HuH-7.5 (cell line): ENCODE measurements at regions not wholly inside any gene's neighbourhood (a gene's known extent, or its start where the extent isn't known, plus 50 kb on each side); places are given as distances from the start of the nearest gene placed in this dataset.

Experiments
- DNase-seq: peaks from one replicate; pipeline ENCODE4 v3.0.0; 2011; ENCODE audit warnings: low spot score

DNA sequence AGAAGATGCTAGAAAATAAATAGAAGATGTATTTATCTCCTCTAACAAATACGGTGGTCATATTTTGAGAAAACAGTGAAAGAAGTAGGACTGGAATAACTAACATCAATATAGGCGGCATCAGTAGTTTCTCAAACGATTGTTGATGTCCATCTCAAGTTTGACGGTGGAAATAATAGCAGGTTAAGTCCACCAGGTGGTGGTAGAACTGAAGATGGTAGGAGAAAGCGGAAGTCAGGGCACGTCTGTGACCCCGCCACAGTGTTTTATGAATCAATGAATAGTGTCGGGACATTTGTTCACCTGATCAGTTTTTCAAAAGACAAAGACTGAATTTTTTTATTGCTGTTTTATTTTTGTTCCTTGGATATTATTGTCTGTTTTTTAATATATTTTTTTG lies 706.4 kb upstream of the SLC10A2 start:
- DNase-seq: no peak

DNA sequence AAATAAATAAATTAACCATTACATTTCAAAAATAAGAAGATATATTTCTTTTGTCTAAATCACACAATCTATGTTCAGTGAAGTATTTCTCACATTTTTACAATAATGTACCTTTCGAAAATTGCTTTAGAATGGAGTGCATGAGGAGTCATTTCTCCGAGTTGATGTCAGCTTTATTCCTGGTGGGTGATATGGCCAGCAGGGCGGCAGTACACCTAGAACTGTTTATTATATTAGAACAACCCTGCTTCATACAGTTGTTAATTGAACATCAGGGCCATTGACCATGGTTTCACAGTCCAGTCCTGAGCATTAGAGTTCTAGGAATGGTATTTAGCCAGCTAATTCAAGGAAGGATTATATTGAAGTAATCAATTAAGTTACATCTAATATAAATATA lies 696.3 kb upstream of the SLC10A2 start:
- no peak for DNase-seq

DNA sequence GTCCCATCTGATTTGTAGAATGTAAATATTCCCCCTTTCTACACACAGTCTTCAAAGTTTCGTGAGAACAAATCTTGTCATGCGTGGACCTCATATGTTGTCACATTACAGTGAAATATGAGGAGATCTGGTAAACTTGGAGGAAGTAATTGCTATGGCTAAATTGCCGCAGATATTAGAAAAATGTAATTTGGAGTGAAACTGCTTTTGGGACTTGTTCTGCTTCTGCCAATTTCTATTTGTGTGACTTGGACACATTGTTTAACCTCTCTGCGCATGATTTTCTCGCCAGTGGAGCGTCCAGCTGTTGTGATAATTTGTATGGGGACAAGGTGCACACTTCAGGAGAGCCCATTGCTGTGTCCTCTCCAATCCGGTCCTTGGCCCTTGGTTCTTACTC lies 693.1 kb upstream of the SLC10A2 start:
- no peak for DNase-seq

GRCh38 chr13:103758222-103758621 lies 692.0 kb upstream of the SLC10A2 start:
- no peak for DNase-seq

GRCh38 chr13:103757361-103757760 lies 691.1 kb upstream of the SLC10A2 start:
- no peak for DNase-seq

DNA sequence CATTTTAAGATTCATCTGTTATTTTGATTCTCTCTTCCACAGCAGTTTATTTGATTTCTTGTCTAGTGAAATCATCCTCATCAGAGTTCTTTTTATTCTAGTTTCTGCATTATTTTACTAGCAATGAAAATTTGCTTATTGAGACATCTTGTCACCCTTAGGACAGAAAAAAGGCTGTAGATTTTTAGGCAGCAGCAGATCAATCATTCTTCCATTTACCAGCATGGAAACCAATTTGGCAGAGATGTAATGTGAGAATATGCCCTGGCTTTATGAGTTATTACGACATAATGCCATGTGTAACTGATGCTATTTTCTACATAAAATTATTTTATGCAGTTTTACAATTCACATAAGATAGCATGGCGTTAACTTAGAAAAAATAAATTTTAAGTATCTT lies 688.6 kb upstream of the SLC10A2 start:
- no peak for DNase-seq

- DNase-seq: no peak
Measured at GRCh38 chr13:103734837-103735236, 668.6 kb upstream of the SLC10A2 start.

GRCh38 chr13:103731959-103732358 lies 665.7 kb upstream of the SLC10A2 start:
- DNase-seq: no peak

DNA sequence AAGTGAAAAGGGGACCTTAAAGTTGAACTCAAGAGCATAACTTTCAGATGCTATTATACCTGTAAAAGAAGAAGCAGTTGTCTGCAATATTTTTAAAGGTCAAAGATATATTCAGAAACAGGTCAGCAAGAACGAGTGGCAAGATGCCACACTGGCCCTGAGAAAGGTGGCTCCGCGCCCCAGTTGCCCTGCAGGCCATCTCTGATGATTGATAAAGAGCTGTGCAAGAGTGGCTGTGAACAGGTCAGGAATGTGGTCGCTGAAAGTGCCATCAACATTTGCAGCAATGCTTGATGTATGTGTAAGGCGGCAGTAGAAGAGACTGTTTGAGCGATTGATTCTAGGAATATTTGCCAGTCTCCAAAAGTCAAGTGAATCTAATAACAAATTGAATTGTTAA lies 664.2 kb upstream of the SLC10A2 start:
- no peak for DNase-seq

- DNase-seq: no peak
Measured at GRCh38 chr13:103726808-103727207, 660.6 kb upstream of the SLC10A2 start.

DNA sequence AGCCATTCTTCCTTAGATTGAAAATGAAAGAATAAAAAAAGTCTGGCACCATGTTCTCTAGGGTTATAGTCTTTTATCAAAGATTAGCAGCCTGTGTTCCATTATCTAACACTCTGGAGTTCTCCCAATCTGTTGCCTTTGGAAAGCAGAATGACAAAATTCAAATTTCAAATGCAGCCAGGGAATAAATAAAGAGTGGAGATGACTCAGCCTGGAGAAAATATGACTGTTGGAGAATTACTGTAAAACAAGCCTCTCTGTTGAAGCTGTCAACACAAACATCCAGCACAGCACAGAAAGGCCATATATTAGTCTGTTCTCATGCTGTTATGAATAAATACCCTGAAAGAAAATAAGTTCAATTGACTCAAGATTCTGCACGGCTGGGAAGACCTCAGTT lies 650.5 kb upstream of the SLC10A2 start:
- DNase-seq: no peak

DNA sequence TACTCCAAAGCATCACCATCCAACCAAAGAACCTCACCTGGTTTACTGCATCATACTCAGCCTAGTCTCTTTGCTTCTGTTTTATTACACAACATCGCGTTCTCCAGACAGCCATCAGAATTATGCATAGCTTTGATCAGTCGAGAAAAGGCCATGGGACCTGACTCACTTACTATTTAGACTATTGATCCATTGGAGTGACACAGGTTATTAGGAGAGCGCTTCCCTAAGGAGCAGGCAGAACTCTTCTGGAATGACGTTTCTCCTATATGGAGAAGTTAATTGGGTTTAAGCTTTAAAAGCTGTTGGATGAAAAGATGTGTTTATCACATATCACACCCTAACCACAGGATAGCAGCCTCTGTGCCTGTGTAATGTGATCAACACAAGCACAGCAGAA lies 649.1 kb upstream of the SLC10A2 start:
- DNase-seq: no peak

- no peak for DNase-seq
Measured at GRCh38 chr13:103703246-103703645, 637.0 kb upstream of the SLC10A2 start.

GRCh38 chr13:103698000-103698399 lies 631.8 kb upstream of the SLC10A2 start:
- DNase-seq: no peak

GRCh38 chr13:103695320-103695719 lies 629.1 kb upstream of the SLC10A2 start:
- DNase-seq: no peak

DNA sequence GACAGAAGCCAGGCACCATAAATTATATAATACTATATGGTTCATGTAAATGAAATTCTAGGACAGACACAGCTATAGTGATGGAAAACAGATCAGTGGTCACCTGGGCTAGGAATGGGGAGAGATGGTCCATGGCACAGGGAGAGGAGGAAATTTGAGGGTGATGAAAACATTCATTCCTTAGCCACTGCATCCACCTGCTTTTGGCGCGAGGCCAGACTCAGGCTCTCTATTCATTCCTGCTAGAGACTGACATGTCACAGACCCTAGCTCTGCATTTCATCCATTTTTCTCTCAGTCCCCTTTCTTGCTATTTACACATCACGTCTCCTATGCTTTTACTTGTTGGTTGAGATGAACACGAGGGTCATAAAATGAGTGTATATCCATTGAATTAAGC lies 628.3 kb upstream of the SLC10A2 start:
- DNase-seq: no peak

- DNase-seq: no peak
Measured at GRCh38 chr13:103694033-103694432, 627.8 kb upstream of the SLC10A2 start.

- no peak for DNase-seq
Measured at GRCh38 chr13:103692442-103692841, 626.2 kb upstream of the SLC10A2 start.

GRCh38 chr13:103676329-103676728 lies 610.1 kb upstream of the SLC10A2 start:
- no peak for DNase-seq

DNA sequence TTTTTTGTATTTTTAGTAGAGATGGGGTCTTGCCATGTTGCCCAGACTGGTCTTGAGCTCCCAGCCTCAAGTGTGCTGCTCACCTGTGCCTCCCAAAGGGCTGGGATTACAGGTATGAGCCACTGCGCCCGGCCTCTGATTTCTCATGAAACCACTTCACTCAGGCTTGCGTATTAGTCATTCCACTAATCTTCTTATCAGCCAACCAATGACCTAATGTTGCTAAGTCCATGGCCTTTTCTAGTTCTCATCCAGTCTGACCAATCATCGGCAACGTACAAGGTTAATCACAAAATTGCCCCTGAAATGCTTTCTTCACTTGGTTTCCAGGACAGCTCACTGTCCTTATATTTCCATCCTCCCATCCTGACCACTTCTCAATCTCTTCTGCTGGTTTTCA lies 605.3 kb upstream of the SLC10A2 start:
- DNase-seq: no peak

DNA sequence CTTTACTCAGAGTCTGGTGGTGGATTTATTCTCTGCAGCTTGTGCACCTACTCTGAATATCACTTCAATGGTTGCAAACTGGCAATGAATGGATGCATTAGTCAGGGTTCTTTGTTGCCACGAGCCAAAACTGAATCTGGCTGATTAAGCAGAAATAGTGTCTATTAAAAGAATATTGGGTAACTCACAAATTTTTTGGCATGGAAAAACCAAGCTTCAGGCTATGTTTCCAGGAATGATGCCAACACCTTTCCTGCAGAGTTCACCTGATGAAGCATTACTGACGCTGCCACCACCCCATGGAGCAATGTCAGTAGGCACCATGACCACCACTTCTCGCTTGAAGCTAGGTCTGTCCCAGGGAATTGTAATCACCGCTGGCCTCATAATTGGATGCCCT lies 597.8 kb upstream of the SLC10A2 start:
- DNase-seq: no peak

DNA sequence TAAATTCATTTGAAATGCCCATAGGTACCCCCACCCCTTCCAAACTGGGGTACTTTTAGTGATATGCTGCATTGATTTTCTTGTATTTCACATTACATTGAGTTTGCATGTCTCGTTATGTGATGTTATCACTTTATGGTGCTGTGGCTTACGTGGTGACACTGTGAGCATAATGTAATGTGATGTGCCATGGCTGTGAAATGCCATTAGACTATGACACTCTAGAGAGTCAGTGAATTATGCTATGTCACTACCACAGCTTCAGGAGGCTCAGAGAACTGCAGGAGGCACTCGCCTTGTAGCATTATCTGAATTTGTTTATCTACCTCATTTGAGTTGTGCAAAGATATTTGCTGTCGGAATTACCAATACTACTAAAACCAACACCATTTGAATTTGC lies 590.1 kb upstream of the SLC10A2 start:
- no peak for DNase-seq

GRCh38 chr13:103640606-103641005 lies 574.4 kb upstream of the SLC10A2 start:
- no peak for DNase-seq

DNA sequence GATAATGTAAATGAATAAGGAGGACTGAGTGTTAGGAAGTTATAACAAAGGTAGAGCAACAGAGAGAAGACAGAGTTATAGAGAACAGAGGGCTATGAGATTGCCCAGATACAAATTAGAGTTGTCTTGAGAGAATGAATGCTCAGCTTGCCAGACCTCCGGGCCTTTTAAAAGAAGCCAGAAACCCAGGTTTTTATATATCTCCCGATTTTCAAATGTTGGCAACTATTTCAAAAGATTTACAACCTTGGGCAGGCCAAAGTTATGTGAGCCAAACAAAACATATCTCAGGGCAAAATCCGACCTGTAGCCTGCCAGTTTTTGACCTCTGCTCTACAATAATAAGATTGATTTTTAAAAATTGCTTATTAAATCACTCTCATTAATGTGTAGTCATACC lies 573.1 kb upstream of the SLC10A2 start:
- DNase-seq: no peak

- DNase-seq: no peak
Measured at GRCh38 chr13:103638706-103639105, 572.5 kb upstream of the SLC10A2 start.
